ENCODE measurements at regions not wholly inside any gene's neighbourhood (a gene's known extent, or its start where the extent isn't known, plus 50 kb on each side); places are given as distances from the start of the nearest gene placed in this dataset.

GRCh38 chr1:195462152-195462551 is 1146.1 kb downstream of the KCNT2 start:
- Histone ChIP-seq H3K4me1 (ENCODE audit: control insufficient read depth in 3 of 3, insufficient read depth in 3 of 3, low read length in 3 of 3) (no peaks in the 10 kb centered on the region), H3K9ac (ENCODE audit: low read depth in 1 of 3, low read length in 3 of 3) (no peak overlapping the region), H3K27ac (ENCODE audit: low read depth, low read length) (no peak overlapping the region), H3K36me3 (ENCODE audit: control insufficient read depth in 3 of 3, insufficient read depth in 3 of 3, low read length in 3 of 3) (no peaks in the 10 kb centered on the region), H3K27me3 (ENCODE audit: control insufficient read depth in 3 of 3, insufficient read depth in 3 of 3, low read length in 3 of 3) (no peaks in the 10 kb centered on the region), H3K9me3 (ENCODE audit: control insufficient read depth in 3 of 3, low read length in 3 of 3) (no peaks in the 10 kb centered on the region), H3K4me3 (ENCODE audit: low read length in 3 of 3) (no peak overlapping the region)

- H3K27me3 ChIP-seq (ENCODE audit: control insufficient read depth in 3 of 3, insufficient read depth in 3 of 3, low read length in 3 of 3): no peaks in the 10 kb centered on the region
- H3K9me3 ChIP-seq (ENCODE audit: control insufficient read depth in 3 of 3, low read length in 3 of 3): no peaks in the 10 kb centered on the region
- H3K36me3 ChIP-seq (ENCODE audit: control insufficient read depth in 3 of 3, insufficient read depth in 3 of 3, low read length in 3 of 3): no peaks in the 10 kb centered on the region
- H3K4me3 ChIP-seq (ENCODE audit: low read length in 3 of 3): no peak overlapping the region
- H3K27ac ChIP-seq (ENCODE audit: low read depth, low read length): no peak overlapping the region
- no peaks in the 10 kb centered on the region for H3K4me1 ChIP-seq (ENCODE audit: control insufficient read depth in 3 of 3, insufficient read depth in 3 of 3, low read length in 3 of 3)
- no peak overlapping the region for H3K9ac ChIP-seq (ENCODE audit: low read depth in 1 of 3, low read length in 3 of 3)
Observed at GRCh38 chr1:195458365-195458764, 1149.9 kb downstream of the KCNT2 start.

GRCh38 chr1:195450794-195451193 is 1157.4 kb downstream of the KCNT2 start:
- Histone ChIP-seq H3K9ac (ENCODE audit: low read depth in 1 of 3, low read length in 3 of 3) (no peak overlapping the region), H3K27ac (ENCODE audit: low read depth, low read length) (no peak overlapping the region), H3K4me3 (ENCODE audit: low read length in 3 of 3) (no peak overlapping the region), H3K27me3 (ENCODE audit: control insufficient read depth in 3 of 3, insufficient read depth in 3 of 3, low read length in 3 of 3) (no peaks in the 10 kb centered on the region), H3K36me3 (ENCODE audit: control insufficient read depth in 3 of 3, insufficient read depth in 3 of 3, low read length in 3 of 3) (no peaks in the 10 kb centered on the region), H3K9me3 (ENCODE audit: control insufficient read depth in 3 of 3, low read length in 3 of 3) (no peaks in the 10 kb centered on the region), H3K4me1 (ENCODE audit: control insufficient read depth in 3 of 3, insufficient read depth in 3 of 3, low read length in 3 of 3) (no peaks in the 10 kb centered on the region)

- Histone ChIP-seq H3K9me3 (ENCODE audit: control insufficient read depth in 3 of 3, low read length in 3 of 3) (no peaks in the 10 kb centered on the region), H3K9ac (ENCODE audit: low read depth in 1 of 3, low read length in 3 of 3) (no peak overlapping the region), H3K4me3 (ENCODE audit: low read length in 3 of 3) (no peak overlapping the region), H3K4me1 (ENCODE audit: control insufficient read depth in 3 of 3, insufficient read depth in 3 of 3, low read length in 3 of 3) (no peaks in the 10 kb centered on the region), H3K27ac (ENCODE audit: low read depth, low read length) (no peak overlapping the region), H3K27me3 (ENCODE audit: control insufficient read depth in 3 of 3, insufficient read depth in 3 of 3, low read length in 3 of 3) (no peaks in the 10 kb centered on the region), H3K36me3 (ENCODE audit: control insufficient read depth in 3 of 3, insufficient read depth in 3 of 3, low read length in 3 of 3) (no peaks in the 10 kb centered on the region)
Observed at GRCh38 chr1:195439661-195440060, 1168.6 kb downstream of the KCNT2 start.

- no peak overlapping the region for H3K9ac ChIP-seq (ENCODE audit: low read depth in 1 of 3, low read length in 3 of 3)
- no peak overlapping the region for H3K27ac ChIP-seq (ENCODE audit: low read depth, low read length)
- H3K4me3 ChIP-seq (ENCODE audit: low read length in 3 of 3): no peak overlapping the region
- H3K4me1 ChIP-seq (ENCODE audit: control insufficient read depth in 3 of 3, insufficient read depth in 3 of 3, low read length in 3 of 3): no peaks in the 10 kb centered on the region
- no peaks in the 10 kb centered on the region for H3K9me3 ChIP-seq (ENCODE audit: control insufficient read depth in 3 of 3, low read length in 3 of 3)
- H3K27me3 ChIP-seq (ENCODE audit: control insufficient read depth in 3 of 3, insufficient read depth in 3 of 3, low read length in 3 of 3): no peaks in the 10 kb centered on the region
- H3K36me3 ChIP-seq (ENCODE audit: control insufficient read depth in 3 of 3, insufficient read depth in 3 of 3, low read length in 3 of 3): no peaks in the 10 kb centered on the region
Observed at GRCh38 chr1:195434566-195435203, 1173.6 kb downstream of the KCNT2 start.

GRCh38 chr1:195430826-195431225 is 1177.4 kb downstream of the KCNT2 start:
- Histone ChIP-seq H3K36me3 (ENCODE audit: control insufficient read depth in 3 of 3, insufficient read depth in 3 of 3, low read length in 3 of 3) (no peaks in the 10 kb centered on the region), H3K4me1 (ENCODE audit: control insufficient read depth in 3 of 3, insufficient read depth in 3 of 3, low read length in 3 of 3) (no peaks in the 10 kb centered on the region), H3K9ac (ENCODE audit: low read depth in 1 of 3, low read length in 3 of 3) (no peak overlapping the region), H3K27me3 (ENCODE audit: control insufficient read depth in 3 of 3, insufficient read depth in 3 of 3, low read length in 3 of 3) (no peaks in the 10 kb centered on the region), H3K9me3 (ENCODE audit: control insufficient read depth in 3 of 3, low read length in 3 of 3) (no peaks in the 10 kb centered on the region), H3K27ac (ENCODE audit: low read depth, low read length) (no peak overlapping the region), H3K4me3 (ENCODE audit: low read length in 3 of 3) (no peak overlapping the region)

DNA sequence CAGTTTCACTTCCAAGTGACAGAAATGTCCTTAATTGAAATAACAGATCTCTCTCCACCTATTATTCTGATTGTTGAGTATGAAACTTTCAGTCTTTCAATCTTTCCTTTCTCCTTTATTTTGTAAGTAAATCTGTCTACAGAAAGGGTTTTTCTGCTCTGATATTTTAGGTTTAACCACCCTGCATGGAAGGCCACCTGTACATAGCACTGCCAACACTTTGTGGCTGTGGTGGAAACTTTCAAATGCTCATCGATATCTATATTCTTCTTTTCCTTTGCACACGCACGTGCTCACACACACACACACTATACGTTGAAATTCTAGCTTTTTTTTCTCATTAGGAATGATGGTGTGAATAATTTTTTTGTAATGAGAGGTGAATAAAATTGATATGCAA is 1179.3 kb downstream of the KCNT2 start:
- Histone ChIP-seq H3K4me3 (ENCODE audit: low read length in 3 of 3) (no peak overlapping the region), H3K27me3 (ENCODE audit: control insufficient read depth in 3 of 3, insufficient read depth in 3 of 3, low read length in 3 of 3) (no peaks in the 10 kb centered on the region), H3K4me1 (ENCODE audit: control insufficient read depth in 3 of 3, insufficient read depth in 3 of 3, low read length in 3 of 3) (no peaks in the 10 kb centered on the region), H3K27ac (ENCODE audit: low read depth, low read length) (no peak overlapping the region), H3K9me3 (ENCODE audit: control insufficient read depth in 3 of 3, low read length in 3 of 3) (no peaks in the 10 kb centered on the region), H3K36me3 (ENCODE audit: control insufficient read depth in 3 of 3, insufficient read depth in 3 of 3, low read length in 3 of 3) (no peaks in the 10 kb centered on the region), H3K9ac (ENCODE audit: low read depth in 1 of 3, low read length in 3 of 3) (no peak overlapping the region)

- no peak overlapping the region for H3K4me3 ChIP-seq (ENCODE audit: low read length in 3 of 3)
- no peaks in the 10 kb centered on the region for H3K4me1 ChIP-seq (ENCODE audit: control insufficient read depth in 3 of 3, insufficient read depth in 3 of 3, low read length in 3 of 3)
- no peak overlapping the region for H3K27ac ChIP-seq (ENCODE audit: low read depth, low read length)
- H3K27me3 ChIP-seq (ENCODE audit: control insufficient read depth in 3 of 3, insufficient read depth in 3 of 3, low read length in 3 of 3): no peaks in the 10 kb centered on the region
- H3K9me3 ChIP-seq (ENCODE audit: control insufficient read depth in 3 of 3, low read length in 3 of 3): peaks cover 0 to 2% (median 0%) of the 10 kb centered on the region in 3 donors
- no peak overlapping the region for H3K9ac ChIP-seq (ENCODE audit: low read depth in 1 of 3, low read length in 3 of 3)
- H3K36me3 ChIP-seq (ENCODE audit: control insufficient read depth in 3 of 3, insufficient read depth in 3 of 3, low read length in 3 of 3): no peaks in the 10 kb centered on the region
Observed at GRCh38 chr1:195415584-195415983, 1192.7 kb downstream of the KCNT2 start.

DNA sequence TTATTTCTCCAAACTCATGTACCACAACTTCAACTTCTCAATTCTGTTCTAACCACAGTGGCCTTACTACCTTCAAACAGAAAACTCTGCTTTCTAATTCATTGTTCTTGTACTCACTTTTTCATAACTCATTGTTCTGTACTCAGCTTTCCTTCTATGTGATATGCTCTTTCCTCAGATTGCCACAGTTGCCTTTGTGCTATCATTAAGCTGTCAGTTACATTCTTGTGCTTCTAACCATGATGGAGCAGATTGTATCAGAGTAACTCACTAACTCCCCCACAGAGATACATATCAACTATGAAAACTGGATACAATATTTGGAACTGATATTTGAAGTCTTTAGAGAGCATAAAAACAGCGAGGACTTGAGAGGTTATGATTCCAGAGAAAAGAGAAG is 1213.7 kb downstream of the KCNT2 start:
- H3K27ac ChIP-seq (ENCODE audit: low read depth, low read length): no peak overlapping the region
- H3K36me3 ChIP-seq (ENCODE audit: control insufficient read depth in 3 of 3, insufficient read depth in 3 of 3, low read length in 3 of 3): no peaks in the 10 kb centered on the region
- no peaks in the 10 kb centered on the region for H3K4me1 ChIP-seq (ENCODE audit: control insufficient read depth in 3 of 3, insufficient read depth in 3 of 3, low read length in 3 of 3)
- no peak overlapping the region for H3K9ac ChIP-seq (ENCODE audit: low read depth in 1 of 3, low read length in 3 of 3)
- no peaks in the 10 kb centered on the region for H3K9me3 ChIP-seq (ENCODE audit: control insufficient read depth in 3 of 3, low read length in 3 of 3)
- no peaks in the 10 kb centered on the region for H3K27me3 ChIP-seq (ENCODE audit: control insufficient read depth in 3 of 3, insufficient read depth in 3 of 3, low read length in 3 of 3)
- H3K4me3 ChIP-seq (ENCODE audit: low read length in 3 of 3): no peak overlapping the region

GRCh38 chr1:195376190-195376589 is 1232.0 kb downstream of the KCNT2 start:
- H3K9me3 ChIP-seq (ENCODE audit: control insufficient read depth in 3 of 3, low read length in 3 of 3): no peaks in the 10 kb centered on the region
- H3K27ac ChIP-seq (ENCODE audit: low read depth, low read length): no peak overlapping the region
- H3K36me3 ChIP-seq (ENCODE audit: control insufficient read depth in 3 of 3, insufficient read depth in 3 of 3, low read length in 3 of 3): no peaks in the 10 kb centered on the region
- H3K27me3 ChIP-seq (ENCODE audit: control insufficient read depth in 3 of 3, insufficient read depth in 3 of 3, low read length in 3 of 3): no peaks in the 10 kb centered on the region
- H3K4me3 ChIP-seq (ENCODE audit: low read length in 3 of 3): no peak overlapping the region
- no peaks in the 10 kb centered on the region for H3K4me1 ChIP-seq (ENCODE audit: control insufficient read depth in 3 of 3, insufficient read depth in 3 of 3, low read length in 3 of 3)
- H3K9ac ChIP-seq (ENCODE audit: low read depth in 1 of 3, low read length in 3 of 3): no peak overlapping the region
